NCI-H1417 treated with DMSO at 0.1 percent for 48 hours (cell line): ENCODE measurements at regions not wholly inside any gene's neighbourhood (a gene's known extent, or its start where the extent isn't known, plus 50 kb on each side); places are given as distances from the start of the nearest gene placed in this dataset.

Experiments used
- DNase-seq: peaks from one replicate; lab custom pipeline; 2025; lab: John Stamatoyannopoulos, UW

DNA sequence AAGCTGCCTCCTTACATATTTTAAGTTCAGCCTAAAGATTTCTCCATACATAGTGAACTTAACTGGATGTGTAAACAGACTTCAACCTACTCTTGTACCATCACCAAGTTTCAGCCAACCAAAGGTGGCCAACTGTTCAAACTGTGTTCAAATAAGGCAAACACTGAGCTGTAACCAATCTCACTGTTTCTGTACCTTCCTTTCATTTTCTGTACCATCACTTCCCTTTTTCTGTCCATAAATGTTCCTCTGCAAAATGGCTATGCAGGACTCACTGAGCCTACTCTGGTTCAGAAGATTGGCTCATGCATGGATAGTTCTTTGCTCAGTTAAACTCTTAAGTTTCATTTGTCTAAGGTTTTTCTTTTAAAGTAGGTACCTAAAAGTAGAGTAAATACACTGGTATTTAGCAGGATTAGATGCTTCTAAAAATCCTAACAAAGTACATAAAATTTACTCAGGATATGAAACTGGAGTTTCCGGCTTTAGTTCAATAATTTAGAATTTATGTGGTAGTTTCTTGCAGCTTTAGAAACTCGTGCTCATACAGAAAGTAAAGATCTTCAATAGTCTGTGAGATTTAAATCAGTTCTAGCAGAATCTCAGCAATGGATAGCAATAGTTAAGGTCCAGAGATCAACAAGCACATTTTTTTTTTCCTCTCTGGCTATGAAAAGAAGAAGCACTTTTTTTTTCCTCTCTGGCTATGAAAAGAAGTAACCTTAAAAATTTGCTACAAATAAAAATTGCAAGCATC is 282.0 kb upstream of the PPFIA2 start:
- no peak for DNase-seq

DNA sequence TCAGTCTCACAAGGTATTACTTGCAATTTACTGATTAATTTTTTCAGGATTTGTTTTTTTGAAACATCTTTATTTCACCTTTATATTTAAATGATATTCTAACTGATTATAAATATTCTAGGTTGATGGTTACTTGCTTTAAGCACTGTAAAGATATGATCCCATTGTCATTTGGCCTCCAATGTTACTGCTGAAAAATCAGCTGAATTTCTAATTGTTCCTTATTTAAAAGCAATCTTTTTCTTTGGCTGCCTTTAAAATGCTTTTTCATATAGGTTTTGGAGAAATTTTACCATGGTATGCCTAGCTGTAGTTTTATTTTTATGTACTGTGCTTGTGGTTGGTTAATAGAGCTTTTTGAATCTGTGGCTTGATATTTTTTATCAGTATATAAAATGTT is 275.6 kb upstream of the PPFIA2 start:
- no peak for DNase-seq

DNA sequence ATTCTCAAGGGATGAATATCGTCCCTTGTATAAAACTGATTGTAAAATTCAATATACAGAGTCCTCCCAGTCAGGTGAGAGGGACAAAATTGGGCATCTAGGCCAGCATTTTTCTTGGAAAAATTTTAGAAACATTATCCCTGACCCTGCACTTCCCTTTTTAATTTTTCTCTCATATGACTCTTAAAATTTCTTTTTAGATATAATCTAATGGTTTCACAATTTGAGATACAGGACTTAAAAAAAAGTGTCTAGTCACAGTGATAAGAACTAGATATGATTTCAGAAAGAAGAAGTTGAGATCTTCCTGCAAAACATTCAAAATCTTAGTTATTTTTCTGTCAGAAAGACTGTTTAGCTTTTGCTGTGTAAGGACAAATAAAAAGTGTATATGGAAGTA is 270.8 kb upstream of the PPFIA2 start:
- no peak for DNase-seq

DNA sequence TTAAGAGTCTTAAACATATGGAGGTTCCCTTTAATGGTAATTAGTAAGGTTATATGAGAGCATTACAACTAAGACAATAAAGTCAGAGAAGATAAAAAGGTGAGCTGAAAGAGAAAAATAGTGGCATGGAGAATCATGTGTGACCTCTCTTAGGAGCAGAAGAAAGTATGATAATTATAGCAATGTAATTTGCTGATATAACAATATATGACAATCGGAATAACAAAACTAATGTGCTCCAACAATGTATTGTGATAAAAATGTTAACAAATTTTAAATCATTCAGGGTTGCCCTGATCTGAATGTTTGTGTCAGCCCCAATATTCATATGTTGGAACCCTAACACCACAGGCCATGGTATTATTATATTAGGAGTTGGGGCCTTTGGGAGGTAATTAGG is 269.6 kb upstream of the PPFIA2 start:
- no peak for DNase-seq

- DNase-seq, result no peak
These were observed 268.5 kb upstream of the PPFIA2 start for GRCh38 chr12:82027612-82028011.

DNA sequence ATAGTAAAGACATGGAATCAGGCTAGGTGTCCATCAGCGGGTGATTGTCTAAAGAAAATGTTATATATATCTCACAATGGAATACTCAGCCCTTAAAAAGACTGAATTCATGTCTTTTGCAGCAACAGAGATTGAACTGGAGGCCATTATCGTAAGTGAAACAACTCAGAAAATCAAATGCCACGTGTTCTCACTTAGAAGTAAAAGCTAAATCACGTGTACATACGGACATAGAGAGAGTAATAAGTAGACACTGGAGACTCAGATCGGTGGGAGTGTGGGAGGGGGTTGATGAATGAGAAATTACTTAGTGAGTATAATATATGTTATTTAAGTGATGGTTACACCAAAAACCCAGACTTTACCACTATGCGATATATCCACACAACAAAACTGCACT is 266.3 kb upstream of the PPFIA2 start:
- no peak for DNase-seq

- DNase-seq, result no peak
These were observed 260.4 kb upstream of the PPFIA2 start for GRCh38 chr12:82019533-82019932.

GRCh38 chr12:82015623-82016347 is 256.6 kb upstream of the PPFIA2 start:
- no peak for DNase-seq

DNA sequence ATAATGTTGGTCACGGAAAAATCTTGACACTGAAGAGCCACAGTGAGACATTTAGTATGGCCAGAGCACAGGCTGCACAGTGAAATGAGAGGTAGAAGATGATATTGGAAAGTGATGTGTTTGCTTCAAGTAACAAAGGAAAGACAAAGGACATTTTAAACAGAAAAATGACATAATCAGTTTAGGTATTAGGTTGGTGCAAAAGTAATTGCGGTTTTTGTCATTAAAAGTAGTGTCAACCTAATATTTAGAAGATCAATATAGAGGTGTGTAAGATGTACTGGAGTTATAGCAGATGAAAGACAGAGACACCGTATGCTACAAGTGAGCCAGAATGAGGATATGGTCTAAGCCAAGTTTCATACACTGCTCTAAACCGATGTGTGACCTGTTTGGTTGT is 253.0 kb upstream of the PPFIA2 start:
- no peak for DNase-seq

DNA sequence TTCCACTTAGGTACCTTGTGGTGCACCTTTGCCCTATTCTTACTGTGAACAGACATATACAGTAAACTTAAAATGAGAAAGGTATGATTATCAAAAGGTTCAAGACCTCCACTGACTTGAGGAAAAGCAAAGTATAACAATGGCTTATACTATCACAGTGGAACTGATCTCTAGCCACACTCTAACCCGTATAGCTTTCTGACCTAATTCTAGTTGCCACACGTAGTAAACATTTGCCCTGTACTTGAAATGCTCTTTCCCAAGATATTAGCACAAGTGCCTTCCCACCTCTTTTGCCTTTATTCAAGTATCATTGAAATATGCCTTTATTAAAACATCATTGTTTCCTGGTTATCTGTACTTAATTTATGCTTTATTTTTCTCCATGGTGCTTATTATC is 250.4 kb upstream of the PPFIA2 start:
- no peak for DNase-seq

DNA sequence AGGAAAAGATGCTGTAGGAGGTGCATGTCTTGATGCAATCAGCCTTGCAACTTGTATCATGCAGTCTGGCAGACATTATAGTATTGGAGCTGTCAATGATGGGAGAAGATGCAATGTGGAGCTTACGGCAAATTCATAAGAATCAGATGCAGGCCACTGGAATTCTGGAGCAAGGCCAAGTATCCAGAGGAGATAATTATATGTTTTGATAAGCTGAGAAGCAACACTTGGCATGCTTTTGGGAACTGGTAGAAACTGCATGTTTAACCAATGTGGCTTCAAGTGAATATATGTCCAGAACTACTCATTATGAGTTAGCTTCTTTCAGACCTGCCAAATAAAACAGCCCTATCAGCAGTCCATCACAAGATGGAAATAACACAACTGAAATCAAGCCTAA is 249.1 kb upstream of the PPFIA2 start:
- DNase-seq, result peak; percentile 47

GRCh38 chr12:81998761-81999378 is 239.7 kb upstream of the PPFIA2 start:
- DNase-seq, result no peak

DNA sequence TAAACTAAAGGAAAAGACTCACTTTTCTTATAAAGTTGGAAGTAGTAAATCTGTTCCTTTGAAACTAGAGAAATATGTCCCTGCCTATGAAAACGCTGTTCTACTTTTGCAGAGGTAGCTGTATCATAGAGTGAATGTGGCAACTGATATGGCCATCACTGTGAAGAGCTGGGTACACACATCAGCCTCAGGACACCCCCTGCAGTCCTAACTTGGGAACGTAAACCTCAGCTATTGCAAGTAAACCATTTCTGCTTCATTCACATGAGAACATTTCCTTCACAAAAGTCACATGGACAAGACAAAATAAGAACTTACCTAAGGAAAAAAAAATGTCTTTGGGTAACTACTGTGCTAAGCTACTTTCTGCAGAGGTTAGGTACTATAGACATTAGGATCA is 233.3 kb upstream of the PPFIA2 start:
- DNase-seq, result no peak

GRCh38 chr12:81991868-81992267 is 232.7 kb upstream of the PPFIA2 start:
- no peak for DNase-seq

- DNase-seq, result no peak
These were observed 229.2 kb upstream of the PPFIA2 start for GRCh38 chr12:81988362-81988761.

DNA sequence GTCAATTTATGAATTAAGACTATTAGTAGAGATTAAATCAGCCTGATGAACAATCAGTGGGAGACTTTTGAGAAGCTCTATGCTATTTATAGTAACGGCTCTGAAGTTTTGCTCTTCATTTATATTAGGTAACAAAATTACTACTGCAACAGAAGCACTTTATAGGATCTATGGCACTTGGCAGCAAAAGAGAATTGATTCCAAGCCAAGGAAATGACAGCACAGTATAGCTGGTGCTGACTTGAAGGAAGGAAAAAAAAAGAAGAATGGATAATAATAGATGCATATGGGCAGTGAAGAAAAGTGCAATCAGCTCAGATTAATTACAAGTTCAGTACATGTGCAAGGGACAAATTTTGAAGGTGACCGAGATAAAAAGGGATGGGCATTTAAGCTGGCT is 228.2 kb upstream of the PPFIA2 start:
- DNase-seq, result no peak

DNA sequence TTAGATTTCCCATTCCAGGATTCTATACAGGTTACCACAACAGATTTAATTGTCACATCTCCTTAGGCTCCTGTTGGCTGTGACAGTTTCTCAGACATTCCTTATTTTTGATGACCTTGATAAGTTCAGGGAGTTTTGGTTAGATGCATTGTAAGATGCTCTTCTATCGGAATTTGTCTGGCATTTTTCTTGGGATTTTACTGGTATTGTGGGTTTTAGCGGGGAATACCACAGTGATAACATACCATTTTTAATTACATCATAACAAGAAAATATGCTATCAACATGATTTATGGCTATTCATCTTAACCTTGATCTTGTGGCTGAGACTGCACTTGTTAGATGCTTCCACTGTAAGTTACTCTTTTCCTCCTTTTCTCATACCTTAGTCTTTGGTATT is 217.5 kb upstream of the PPFIA2 start:
- DNase-seq, result no peak

- no peak for DNase-seq
These were observed 215.6 kb upstream of the PPFIA2 start for GRCh38 chr12:81974762-81975161.

DNA sequence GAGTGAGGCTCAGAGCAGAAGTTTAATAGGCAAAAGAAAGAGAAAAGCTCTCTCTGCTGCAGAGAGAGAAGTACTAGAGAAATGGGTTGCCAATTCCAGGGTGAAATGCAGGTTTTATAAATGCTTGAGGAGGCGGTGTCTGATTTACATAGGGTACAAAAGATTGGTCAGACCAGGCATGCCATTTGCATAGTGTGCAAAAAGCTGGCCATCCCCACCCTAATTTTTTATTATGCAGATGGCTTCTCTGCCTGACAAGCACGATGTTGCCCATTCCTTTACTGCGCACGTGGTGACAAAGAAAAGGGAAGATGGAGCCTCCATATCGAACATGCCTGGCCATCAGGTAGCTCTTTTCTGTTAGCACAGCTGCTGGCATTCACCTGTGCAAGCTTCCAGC is 209.3 kb upstream of the PPFIA2 start:
- DNase-seq, result no peak

DNA sequence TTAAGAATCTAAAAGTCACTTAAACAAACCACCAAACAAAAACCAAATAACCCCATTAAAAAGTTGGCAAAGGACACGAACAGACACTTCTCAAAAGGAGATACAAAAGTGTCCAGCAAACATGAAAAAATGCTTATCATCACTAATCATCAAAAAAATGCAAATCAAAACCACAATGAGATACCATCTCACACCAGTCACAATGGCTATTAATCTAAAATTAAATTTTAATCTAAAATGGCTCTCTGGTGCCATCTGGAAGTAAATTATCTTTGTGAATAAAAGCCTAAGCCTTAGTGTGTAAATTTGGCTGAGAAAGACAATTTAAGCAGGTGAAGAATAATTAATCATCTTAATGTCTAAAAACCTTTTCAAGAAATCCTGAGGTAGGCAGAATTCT is 204.5 kb upstream of the PPFIA2 start:
- DNase-seq, result no peak

DNA sequence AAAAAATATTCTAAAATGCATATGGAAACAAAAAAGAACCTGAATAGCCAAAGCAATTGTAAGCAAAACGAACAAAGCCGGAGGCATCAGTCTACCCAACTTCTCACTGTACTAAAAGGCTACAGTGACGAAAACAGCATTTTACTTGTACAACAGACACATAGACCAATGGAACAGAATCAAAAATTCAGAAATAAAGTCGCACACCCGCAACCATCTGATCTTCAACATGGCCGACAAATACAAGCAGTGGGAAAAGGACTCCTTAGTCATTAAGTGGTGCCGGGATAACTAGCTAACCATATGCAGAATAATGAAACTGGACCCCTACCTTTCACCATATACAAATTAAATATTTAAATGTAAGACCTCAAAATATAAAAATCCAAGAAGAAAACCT is 203.9 kb upstream of the PPFIA2 start:
- no peak for DNase-seq

GRCh38 chr12:81962126-81962856 is 203.1 kb upstream of the PPFIA2 start:
- DNase-seq, result no peak

DNA sequence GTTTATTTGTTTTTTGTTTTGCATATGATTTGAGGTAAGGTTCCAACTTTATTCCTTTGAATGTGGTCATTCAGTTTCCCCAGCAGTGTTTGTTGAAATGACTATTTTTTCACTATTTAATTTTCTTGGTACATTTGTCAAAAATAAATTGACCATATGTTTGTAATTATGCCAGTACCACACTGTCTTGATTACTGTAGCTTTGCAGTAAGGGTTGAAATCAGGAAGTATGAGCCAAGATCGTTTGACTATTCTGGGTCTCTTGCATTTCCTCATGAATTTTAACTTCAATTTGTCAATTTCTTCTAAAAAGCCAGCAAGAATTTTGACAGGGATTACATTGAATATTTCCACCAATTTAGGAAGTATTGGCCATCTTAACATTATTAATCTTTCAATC is 199.3 kb upstream of the PPFIA2 start:
- no peak for DNase-seq
